Inflammatory macrophage treated with lipopolysaccharide for 1 hour (primary cell): ENCODE measurements at regions not wholly inside any gene's neighbourhood (a gene's known extent, or its start where the extent isn't known, plus 50 kb on each side); places are given as distances from the start of the nearest gene placed in this dataset.

ENCODE experiments used
- DNase-seq, 2 donors: peaks; one replicate each; pipeline ENCODE4 v3.0.0-alpha.2; 2020 to 2022

GRCh38 chr20:17856837-17857605 is 111.6 kb downstream of the SNX5 start:
- no peak for DNase-seq

GRCh38 chr20:17856024-17856564 is 112.5 kb downstream of the SNX5 start:
- DNase-seq: no peak

- DNase-seq: peak in 1 of 2 donors; percentile 19
These were observed 114.2 kb downstream of the SNX5 start for GRCh38 chr20:17854307-17854903.

- DNase-seq: no peak
These were observed 116.3 kb downstream of the SNX5 start for GRCh38 chr20:17852323-17852722.

- no peak for DNase-seq
These were observed 117.9 kb downstream of the SNX5 start for GRCh38 chr20:17850684-17851026.

- peak; percentile 30 to 73 for DNase-seq
These were observed 118.5 kb downstream of the SNX5 start for GRCh38 chr20:17849901-17850683.

GRCh38 chr20:17849138-17849900 is 119.3 kb downstream of the SNX5 start:
- DNase-seq: no peak

- DNase-seq: no peak
These were observed 120.1 kb downstream of the SNX5 start for GRCh38 chr20:17848249-17849048.

- no peak for DNase-seq
These were observed 122.7 kb downstream of the SNX5 start for GRCh38 chr20:17845701-17846475.

- no peak for DNase-seq
These were observed 123.9 kb downstream of the SNX5 start for GRCh38 chr20:17844549-17845298.

- no peak for DNase-seq
These were observed 124.5 kb downstream of the SNX5 start for GRCh38 chr20:17844133-17844429.

- no peak for DNase-seq
These were observed 125.1 kb downstream of the SNX5 start for GRCh38 chr20:17843246-17844132.

- no peak for DNase-seq
These were observed 126.8 kb downstream of the SNX5 start for GRCh38 chr20:17841751-17842215.

GRCh38 chr20:17840423-17840822 is 128.2 kb downstream of the SNX5 start:
- no peak for DNase-seq

GRCh38 chr20:17838921-17839320 is 129.7 kb downstream of the SNX5 start:
- no peak for DNase-seq

GRCh38 chr20:17837179-17837578 is 131.4 kb downstream of the SNX5 start:
- no peak for DNase-seq

GRCh38 chr20:17836303-17836861 is 132.2 kb downstream of the SNX5 start:
- DNase-seq: no peak

- DNase-seq: no peak
These were observed 132.7 kb downstream of the SNX5 start for GRCh38 chr20:17835934-17836300.
